ENCODE measurements at regions not wholly inside any gene's neighbourhood (a gene's known extent, or its start where the extent isn't known, plus 50 kb on each side); places are given as distances from the start of the nearest gene placed in this dataset.
A peak's percentile ranks its signal among the peaks of the same experiment; 100 is the strongest.
"Not testable (repeated sequence)": the region's sequence is repeated elsewhere in the genome, so short reads cannot be mapped to it uniquely, and the experiment has no call there.

DNA sequence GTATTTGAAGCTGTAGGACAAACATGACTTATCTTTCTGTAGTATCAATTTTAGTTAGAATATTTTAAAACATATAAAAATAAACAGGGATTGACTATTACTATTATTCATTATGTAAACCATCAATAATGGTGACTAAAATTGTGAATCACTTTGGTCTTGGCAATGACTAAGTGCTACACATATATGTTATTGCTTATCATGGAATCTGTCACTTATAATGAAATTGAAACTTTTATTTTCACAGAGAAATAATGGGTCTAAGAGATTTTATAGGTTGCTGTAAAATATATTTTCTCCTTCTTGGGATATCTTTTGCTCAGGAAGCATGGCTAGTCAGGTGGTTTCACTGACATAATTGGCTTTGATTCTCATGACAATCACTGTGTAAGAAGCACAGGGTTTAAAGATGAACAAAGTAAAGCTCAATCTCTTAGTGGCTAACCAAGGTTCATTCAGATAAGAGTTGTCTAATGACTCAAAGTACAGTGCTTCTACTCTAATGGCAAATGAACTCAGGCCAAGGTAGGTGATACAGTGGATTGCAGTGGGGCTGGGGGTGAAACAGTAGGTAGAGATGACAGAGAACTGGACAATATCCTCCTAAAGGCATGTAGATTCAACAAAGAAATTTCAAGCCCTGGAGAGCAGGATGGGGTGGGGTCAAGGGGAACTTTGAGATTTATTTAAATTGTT is 98.6 kb upstream of the FANCL start:
- no peak for DNase-seq (ENCODE audit: low read depth, low spot score)
- Histone ChIP-seq H3K27me3 (ENCODE audit: insufficient read depth, insufficient read length) (no peaks in the 10 kb centered on the region), H3K9ac (ENCODE audit: insufficient read length, low read depth) (no peak overlapping the region), H3K9me3 (ENCODE audit: insufficient read depth, low read length) (no peaks in the 10 kb centered on the region), H3K4me1 (ENCODE audit: insufficient read depth, insufficient read length) (no peaks in the 10 kb centered on the region), H3K36me3 (ENCODE audit: insufficient read depth, insufficient read length, low read length) (no peaks in the 10 kb centered on the region), H3K4me3 (ENCODE audit: insufficient read length, low read depth) (no peak overlapping the region)
- TF ChIP-seq YY1 (IDR thresholded peaks at IDR 0.05; ENCODE audit: insufficient read depth, insufficient read length), result no peak
- no peak for TF ChIP-seq ZNF274 (IDR thresholded peaks at IDR 0.05; ENCODE audit: low read depth, low read length)
- TF ChIP-seq SUZ12 (IDR thresholded peaks at IDR 0.05; ENCODE audit: extremely low read depth, insufficient read depth, insufficient read length), result no peak

DNA sequence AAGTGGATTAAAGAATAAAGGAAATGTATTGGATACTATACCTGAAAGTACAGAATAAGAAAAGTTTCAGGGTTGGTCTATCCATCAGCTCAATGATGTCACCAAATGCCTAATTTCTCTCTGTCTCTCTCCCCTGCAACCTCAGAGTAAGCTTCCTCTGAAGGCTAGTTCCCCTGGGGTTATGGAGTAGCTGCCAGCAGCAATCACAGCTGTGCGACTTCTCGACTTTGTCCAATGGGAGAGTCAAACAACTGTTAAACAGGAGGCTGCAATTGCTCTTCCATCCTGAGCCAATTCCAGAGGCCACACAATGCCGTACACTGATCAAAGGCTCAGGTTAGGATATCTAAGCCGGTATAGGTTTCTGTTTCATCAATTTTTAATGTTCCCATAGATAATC is 95.3 kb upstream of the FANCL start:
- Histone ChIP-seq H3K9me3 (ENCODE audit: insufficient read depth, low read length) (no peaks in the 10 kb centered on the region), H3K9ac (ENCODE audit: insufficient read length, low read depth) (no peak overlapping the region), H3K4me3 (ENCODE audit: insufficient read length, low read depth) (no peak overlapping the region), H3K36me3 (ENCODE audit: insufficient read depth, insufficient read length, low read length) (no peaks in the 10 kb centered on the region), H3K27me3 (ENCODE audit: insufficient read depth, insufficient read length) (no peaks in the 10 kb centered on the region), H3K4me1 (ENCODE audit: insufficient read depth, insufficient read length) (no peaks in the 10 kb centered on the region)
- TF ChIP-seq SUZ12 (IDR thresholded peaks at IDR 0.05; ENCODE audit: extremely low read depth, insufficient read depth, insufficient read length) (no peak), ZNF274 (IDR thresholded peaks at IDR 0.05; ENCODE audit: low read depth, low read length) (no peak), YY1 (IDR thresholded peaks at IDR 0.05; ENCODE audit: insufficient read depth, insufficient read length) (no peak)
- DNase-seq (ENCODE audit: low read depth, low spot score), result no peak

DNA sequence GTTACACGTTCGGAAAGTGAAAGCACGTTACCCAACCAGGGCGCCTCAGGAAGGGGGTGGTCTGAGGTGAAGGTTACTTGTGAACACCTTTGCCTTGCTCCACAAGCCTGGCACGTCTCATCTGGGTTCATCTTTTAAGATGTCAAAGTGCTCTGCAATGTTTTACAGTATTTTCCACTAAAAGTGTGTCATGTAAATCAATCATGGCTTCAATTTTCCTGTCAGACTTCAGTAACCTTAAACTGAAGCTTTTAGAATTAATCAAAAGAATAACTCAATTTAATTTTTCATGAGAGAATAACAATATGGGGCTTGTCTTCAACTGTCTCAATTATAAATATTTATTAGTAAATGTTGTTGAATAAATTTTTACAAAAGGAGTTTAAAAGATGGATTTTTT is 93.3 kb upstream of the FANCL start:
- Histone ChIP-seq H3K36me3 (ENCODE audit: insufficient read depth, insufficient read length, low read length) (no peaks in the 10 kb centered on the region), H3K4me1 (ENCODE audit: insufficient read depth, insufficient read length) (no peaks in the 10 kb centered on the region), H3K27me3 (ENCODE audit: insufficient read depth, insufficient read length) (no peaks in the 10 kb centered on the region), H3K4me3 (ENCODE audit: insufficient read length, low read depth) (no peak overlapping the region), H3K9ac (ENCODE audit: insufficient read length, low read depth) (no peak overlapping the region), H3K9me3 (ENCODE audit: insufficient read depth, low read length) (no peaks in the 10 kb centered on the region)
- TF ChIP-seq ZNF274 (IDR thresholded peaks at IDR 0.05; ENCODE audit: low read depth, low read length), result no peak
- no peak for TF ChIP-seq SUZ12 (IDR thresholded peaks at IDR 0.05; ENCODE audit: extremely low read depth, insufficient read depth, insufficient read length)
- no peak for TF ChIP-seq YY1 (IDR thresholded peaks at IDR 0.05; ENCODE audit: insufficient read depth, insufficient read length)
- no peak for DNase-seq (ENCODE audit: low read depth, low spot score)

DNA sequence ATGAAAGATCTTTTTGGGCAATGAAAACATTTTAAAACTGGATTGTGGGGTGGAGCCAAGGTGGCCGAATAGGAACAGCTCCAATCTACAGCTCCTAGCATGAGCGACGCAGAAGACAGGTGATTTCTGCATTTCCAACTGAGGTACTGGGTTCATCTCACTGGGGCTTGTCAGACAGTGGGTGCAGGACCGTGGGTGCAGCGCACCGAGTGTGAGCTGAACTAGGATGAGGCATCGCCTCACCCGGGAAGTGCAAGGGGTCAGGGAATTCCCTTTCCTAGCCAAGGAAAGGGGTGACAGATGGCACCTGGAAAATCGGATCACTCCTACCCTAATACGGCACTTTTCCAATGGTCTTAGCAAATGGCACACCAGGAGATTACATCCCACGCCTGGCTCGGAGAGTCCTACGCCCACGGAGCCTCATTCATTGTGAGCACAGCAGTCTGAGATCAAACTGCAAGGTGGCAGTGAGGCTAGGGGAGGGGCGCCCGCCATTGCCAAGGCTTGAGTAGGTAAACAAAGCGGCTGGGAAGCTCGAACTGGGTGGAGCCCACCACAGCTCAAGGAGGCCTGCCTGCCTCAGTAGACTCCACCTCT is 84.3 kb upstream of the FANCL start:
- H3K9ac ChIP-seq (ENCODE audit: insufficient read length, low read depth); H3K4me1 ChIP-seq (ENCODE audit: insufficient read depth, insufficient read length): not testable (repeated sequence)

DNA sequence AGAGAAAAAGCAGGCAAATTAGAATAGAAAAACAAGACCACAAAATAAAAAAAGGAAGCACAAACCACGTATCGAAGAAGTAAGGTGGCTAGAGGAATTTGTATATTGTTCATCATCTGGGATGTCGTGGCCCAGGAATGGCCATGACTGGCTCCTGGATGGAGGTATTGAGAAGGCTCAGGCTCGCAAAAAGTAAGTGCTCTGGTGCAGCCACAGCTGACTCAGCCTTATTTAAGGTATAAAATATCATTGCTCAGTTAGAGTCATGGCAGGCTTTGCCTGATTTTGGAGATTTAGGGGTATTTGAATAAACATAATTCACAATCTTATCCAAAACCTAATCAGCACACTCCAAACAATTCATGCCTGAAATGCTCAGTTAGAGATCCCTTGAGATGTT is 78.4 kb upstream of the FANCL start:
- Histone ChIP-seq H3K4me3 (ENCODE audit: insufficient read length, low read depth) (no peak overlapping the region), H3K4me1 (ENCODE audit: insufficient read depth, insufficient read length) (no peaks in the 10 kb centered on the region)
- no peak for DNase-seq (ENCODE audit: low read depth, low spot score)

More for the DNA sequence above, 84.3 kb upstream of the FANCL start:
- not testable (repeated sequence) for H3K36me3 ChIP-seq (ENCODE audit: insufficient read depth, insufficient read length, low read length); H3K4me3 ChIP-seq (ENCODE audit: insufficient read length, low read depth); H3K9me3 ChIP-seq (ENCODE audit: insufficient read depth, low read length); DNase-seq (ENCODE audit: low read depth, low spot score); H3K27me3 ChIP-seq (ENCODE audit: insufficient read depth, insufficient read length)

DNA sequence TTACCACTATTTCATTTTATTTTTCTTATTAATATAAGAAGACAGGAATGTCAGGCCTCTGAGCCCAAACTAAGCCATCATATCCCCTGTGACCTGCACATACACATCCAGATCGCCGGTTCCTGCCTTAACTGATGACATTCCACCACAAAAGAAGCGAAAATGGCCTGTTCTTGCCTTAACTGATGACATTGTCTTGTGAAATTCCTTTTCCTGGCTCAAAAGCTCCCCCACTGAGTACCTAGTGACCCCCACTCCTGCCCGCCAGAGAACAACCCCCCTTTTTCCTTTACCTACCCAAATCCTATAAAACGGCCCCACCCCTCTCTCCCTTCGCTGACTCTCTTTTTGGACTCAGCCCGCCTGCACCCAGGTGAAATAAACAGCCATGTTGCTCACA is 77.8 kb upstream of the FANCL start:
- H3K4me1 ChIP-seq (ENCODE audit: insufficient read depth, insufficient read length); H3K9ac ChIP-seq (ENCODE audit: insufficient read length, low read depth); H3K36me3 ChIP-seq (ENCODE audit: insufficient read depth, insufficient read length, low read length); H3K9me3 ChIP-seq (ENCODE audit: insufficient read depth, low read length); H3K4me3 ChIP-seq (ENCODE audit: insufficient read length, low read depth); H3K27me3 ChIP-seq (ENCODE audit: insufficient read depth, insufficient read length): not testable (repeated sequence)
- DNase-seq (ENCODE audit: low read depth, low spot score), result peak; percentile 28

More for the DNA sequence above, 78.4 kb upstream of the FANCL start:
- Histone ChIP-seq H3K9ac (ENCODE audit: insufficient read length, low read depth) (no peak overlapping the region), H3K9me3 (ENCODE audit: insufficient read depth, low read length) (no peaks in the 10 kb centered on the region), H3K27me3 (ENCODE audit: insufficient read depth, insufficient read length) (no peaks in the 10 kb centered on the region), H3K36me3 (ENCODE audit: insufficient read depth, insufficient read length, low read length) (no peaks in the 10 kb centered on the region)
- no peak for TF ChIP-seq YY1 (IDR thresholded peaks at IDR 0.05; ENCODE audit: insufficient read depth, insufficient read length)
- no peak for TF ChIP-seq ZNF274 (IDR thresholded peaks at IDR 0.05; ENCODE audit: low read depth, low read length)
- TF ChIP-seq SUZ12 (IDR thresholded peaks at IDR 0.05; ENCODE audit: extremely low read depth, insufficient read depth, insufficient read length), result no peak

DNA sequence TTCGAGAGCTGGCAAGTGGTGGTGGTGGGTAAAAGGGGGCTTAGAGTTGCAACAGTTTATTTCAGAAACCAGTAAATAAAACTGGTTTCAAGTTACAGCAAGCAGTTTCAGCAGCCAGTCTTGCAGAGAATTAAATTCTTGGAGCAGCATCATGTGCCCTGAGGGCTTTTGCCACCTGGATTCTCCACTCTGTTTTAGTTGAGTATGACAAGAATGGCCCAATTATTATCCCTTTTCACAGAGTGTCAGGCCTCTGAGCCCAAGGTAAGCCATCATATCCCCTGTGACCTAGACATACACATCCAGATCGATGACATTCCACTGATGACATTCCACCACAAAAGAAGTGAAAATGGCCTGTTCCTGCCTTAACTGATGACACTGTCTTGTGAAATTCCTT is 72.8 kb upstream of the FANCL start:
- Histone ChIP-seq H3K36me3 (ENCODE audit: insufficient read depth, insufficient read length, low read length) (no peaks in the 10 kb centered on the region), H3K9ac (ENCODE audit: insufficient read length, low read depth) (no peak overlapping the region), H3K9me3 (ENCODE audit: insufficient read depth, low read length) (no peaks in the 10 kb centered on the region), H3K27me3 (ENCODE audit: insufficient read depth, insufficient read length) (no peaks in the 10 kb centered on the region), H3K4me3 (ENCODE audit: insufficient read length, low read depth) (no peak overlapping the region), H3K4me1 (ENCODE audit: insufficient read depth, insufficient read length) (peaks cover 2% of the 10 kb centered on the region)
- DNase-seq (ENCODE audit: low read depth, low spot score), result no peak
- TF ChIP-seq ZNF274 (IDR thresholded peaks at IDR 0.05; ENCODE audit: low read depth, low read length), result no peak
- no peak for TF ChIP-seq SUZ12 (IDR thresholded peaks at IDR 0.05; ENCODE audit: extremely low read depth, insufficient read depth, insufficient read length)
- TF ChIP-seq YY1 (IDR thresholded peaks at IDR 0.05; ENCODE audit: insufficient read depth, insufficient read length), result no peak
